ENCODE measurements at regions not wholly inside any gene's neighbourhood (a gene's known extent, or its start where the extent isn't known, plus 50 kb on each side); places are given as distances from the start of the nearest gene placed in this dataset.

- no peak for TF ChIP-seq EZH2 (IDR thresholded peaks at IDR 0.05; ENCODE audit: borderline replicate concordance, low read depth, low read length, poor library complexity, severe bottlenecking)
- TF ChIP-seq CTCF (conservative IDR thresholded peaks at IDR 0.05; ENCODE audit: low read depth, low read length) = no peak
Measured at GRCh38 chr7:152522571-152523067, 86.8 kb upstream of the KMT2C start.
